Naive thymus-derived CD4-positive, alpha-beta T cell (primary cell): ENCODE measurements at regions not wholly inside any gene's neighbourhood (a gene's known extent, or its start where the extent isn't known, plus 50 kb on each side); places are given as distances from the start of the nearest gene placed in this dataset.

ENCODE experiments used
- ATAC-seq: fragments of 150-1000 bp; cut with Tn5 transposase; 2 replicates; pipeline ENCODE4 v1.10.0; 2021; ENCODE audit warnings: mild to moderate bottlenecking, moderate library complexity
- CTCF ChIA-PET: fragments of 350-600 bp; sonication (Branson Sonifier 250); formaldehyde crosslinking; loops from one replicate; lab custom pipeline; 2021; ENCODE audit warnings: antibody characterized with exemption; lab: Charles Lee
- POLR2A ChIA-PET: fragments of 350-600 bp; sonication (Branson Sonifier 250); formaldehyde crosslinking; loops from one replicate; lab custom pipeline; 2021; ENCODE audit warnings: antibody characterized with exemption, inconsistent platforms; lab: Charles Lee
- DNase-seq, 9 donors: peaks; one replicate each; pipeline versions ENCODE4 v3.0.0 to v3.0.0-alpha.2; 2020 to 2022; ENCODE audit warnings: mixed read lengths in 1 of 9
- H3K27ac ChIP-seq: one replicate; pipeline ENCODE4 v1.7.0; 2013; ENCODE audit warnings: mild to moderate bottlenecking, low read depth, low read length, moderate library complexity
- H3K27me3 ChIP-seq, 2 donors: one replicate each; pipeline ENCODE4 v1.7.0; 2013; ENCODE audit warnings: low read length in 2 of 2, mild to moderate bottlenecking in 2 of 2, moderate library complexity in 2 of 2; ENCODE audit not compliant: control insufficient read depth in 2 of 2, insufficient read depth in 2 of 2
- H3K36me3 ChIP-seq, 3 experiments: 1 replicate in 2 of 3; 2 replicates in 1 of 3; pipeline ENCODE4 v1.7.0; 2013; ENCODE audit warnings: low read length in 3 of 3, mild to moderate bottlenecking in 3 of 3, moderate library complexity in 1 of 3; ENCODE audit not compliant: insufficient read depth in 3 of 3, control insufficient read depth in 2 of 3
- H3K4me1 ChIP-seq, 2 donors: one replicate each; pipeline ENCODE4 v1.7.0; 2013; ENCODE audit warnings: low read length in 2 of 2, mild to moderate bottlenecking in 2 of 2, moderate library complexity in 1 of 2; ENCODE audit not compliant: control insufficient read depth in 2 of 2, insufficient read depth in 2 of 2
- H3K4me3 ChIP-seq: 2 replicates; pipeline ENCODE4 v1.7.0; 2013; ENCODE audit warnings: mild to moderate bottlenecking, low read length
- H3K9me3 ChIP-seq, 3 experiments: 1 replicate in 2 of 3; 2 replicates in 1 of 3; pipeline ENCODE4 v1.7.0; 2013; ENCODE audit warnings: low read length in 3 of 3; ENCODE audit not compliant: control insufficient read depth in 2 of 3
- H3K27ac Mint-ChIP-seq, 9 donors: one replicate each; pipeline ENCODE4 v1.8.0; 2020 to 2022; ENCODE audit warnings: mixed read lengths in 9 of 9, mild to moderate bottlenecking in 8 of 9, moderate library complexity in 5 of 9, inconsistent platforms in 2 of 9
- H3K27me3 Mint-ChIP-seq, 5 donors: one replicate each; pipeline ENCODE4 v1.8.0; 2021 to 2022; ENCODE audit warnings: mixed read lengths in 5 of 5, mild to moderate bottlenecking in 1 of 5
- H3K36me3 Mint-ChIP-seq, 5 donors: one replicate each; pipeline ENCODE4 v1.8.0; 2020 to 2022; ENCODE audit warnings: mixed read lengths in 5 of 5, mild to moderate bottlenecking in 3 of 5, inconsistent platforms in 1 of 5
- H3K4me1 Mint-ChIP-seq, 7 donors: one replicate each; pipeline ENCODE4 v1.8.0; 2020 to 2022; ENCODE audit warnings: mixed read lengths in 7 of 7, mild to moderate bottlenecking in 3 of 7, inconsistent platforms in 1 of 7
- H3K4me3 Mint-ChIP-seq, 10 donors: one replicate each; pipeline ENCODE4 v1.8.0; 2020 to 2022; ENCODE audit warnings: mild to moderate bottlenecking in 10 of 10, mixed read lengths in 10 of 10, moderate library complexity in 6 of 10, inconsistent platforms in 2 of 10
- H3K9me3 Mint-ChIP-seq, 11 donors: one replicate each; pipeline ENCODE4 v1.8.0; 2020 to 2022; ENCODE audit warnings: mixed read lengths in 11 of 11, mild to moderate bottlenecking in 4 of 11, inconsistent platforms in 1 of 11, moderate library complexity in 1 of 11
- intact Hi-C, 2 donors: fragments of 100-400 bp; cut with micrococcal nuclease; formaldehyde crosslinking; loops; one replicate each; pipeline ENCODE4 v1.15.1; 2023

DNA sequence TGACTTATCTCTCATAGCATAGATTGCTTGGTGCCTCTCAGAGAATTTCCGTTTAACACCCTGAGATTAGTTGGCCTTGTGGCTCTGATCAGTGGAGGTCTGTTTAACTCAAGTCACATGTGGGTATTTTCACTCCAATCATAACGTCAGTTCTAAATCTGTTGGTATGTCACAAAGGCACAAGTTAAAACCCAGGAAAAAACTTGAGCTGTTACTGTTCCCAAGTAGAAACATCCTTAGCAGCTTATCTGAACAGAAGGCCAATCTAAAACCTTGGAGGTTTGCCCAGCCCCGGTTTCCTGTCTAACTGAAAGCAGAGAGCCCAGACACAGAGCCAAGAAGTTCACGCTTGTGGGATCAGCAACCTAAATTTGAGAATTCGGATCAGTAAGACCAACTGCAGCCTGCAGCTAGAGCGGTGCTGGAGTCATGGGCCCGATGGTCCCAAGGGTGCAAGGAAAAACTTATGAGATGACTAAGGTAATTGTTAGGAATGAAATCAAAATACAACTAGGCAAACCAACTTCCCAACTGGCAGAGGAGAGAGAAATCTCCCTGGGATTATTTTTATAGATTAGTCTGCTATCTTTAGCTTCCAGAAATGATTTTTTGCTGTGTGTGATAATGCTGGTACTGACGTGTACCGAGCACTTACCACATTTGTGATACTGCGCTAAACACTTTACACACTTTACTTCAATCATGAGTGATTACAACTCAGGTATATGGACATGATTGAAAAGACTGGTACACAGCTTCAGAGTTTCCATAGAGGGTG is 90.2 kb upstream of the C1orf21 start:
- Mint-ChIP-seq H3K9me3 (peaks cover 0 to 6% (median 3%) of the 10 kb centered on the region in 11 donors), H3K36me3 (no peaks in the 10 kb centered on the region), H3K4me3 (no peak overlapping the region), H3K27ac (no peak overlapping the region), H3K4me1 (peaks cover 0 to 2% (median 0%) of the 10 kb centered on the region in 7 donors), H3K27me3 (peaks cover 4 to 22% (median 8%) of the 10 kb centered on the region in 5 donors)
- no peaks in the 10 kb centered on the region for H3K4me1 ChIP-seq
- CTCF ChIA-PET: no interaction called here
- intact Hi-C loops: no loop called here
- H3K27me3 ChIP-seq: no peaks in the 10 kb centered on the region
- no peaks in the 10 kb centered on the region for H3K36me3 ChIP-seq
- POLR2A ChIA-PET: no interaction called here
- no peak for ATAC-seq
- no peak for DNase-seq
- no peak overlapping the region for H3K4me3 ChIP-seq
- H3K27ac ChIP-seq: no peak overlapping the region
- H3K9me3 ChIP-seq: no peaks in the 10 kb centered on the region

DNA sequence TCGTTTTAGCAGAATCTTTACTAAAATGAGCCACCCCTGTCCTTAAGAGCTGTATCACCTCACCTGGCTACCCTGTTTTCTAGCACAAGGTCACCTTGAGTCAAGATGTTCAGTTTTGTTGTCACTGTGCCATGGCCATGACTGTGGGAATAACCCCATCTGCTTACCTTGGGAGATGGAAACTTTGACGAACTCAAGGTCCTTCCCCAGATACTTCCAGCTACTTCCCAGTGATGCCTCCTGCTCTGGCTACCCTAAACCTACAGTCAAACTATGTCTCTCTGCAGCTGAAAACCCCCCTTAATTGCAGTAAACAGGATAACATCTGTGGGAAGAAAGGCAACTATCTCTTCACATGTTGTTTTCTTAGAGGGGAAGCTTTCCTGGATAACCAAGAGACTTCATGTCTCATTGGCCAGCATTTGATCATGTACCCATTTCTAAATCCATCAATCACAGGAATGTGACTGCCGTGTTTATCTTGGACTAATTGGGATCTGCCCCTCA is 89.5 kb upstream of the C1orf21 start:
- ATAC-seq (no peak), DNase-seq (no peak)
- H3K36me3 Mint-ChIP-seq: no peaks in the 10 kb centered on the region
- H3K4me3 ChIP-seq: no peak overlapping the region
- peaks cover 4 to 22% (median 8%) of the 10 kb centered on the region in 5 donors for H3K27me3 Mint-ChIP-seq
- peak overlapping the region in 1 of 9 donors; percentile 10 for H3K27ac Mint-ChIP-seq
- no peak overlapping the region for H3K27ac ChIP-seq
- H3K9me3 Mint-ChIP-seq: peaks cover 0 to 3% (median 0%) of the 10 kb centered on the region in 11 donors
- H3K36me3 ChIP-seq: no peaks in the 10 kb centered on the region
- H3K9me3 ChIP-seq: no peaks in the 10 kb centered on the region
- H3K4me1 ChIP-seq: no peaks in the 10 kb centered on the region
- ChIA-PET CTCF (no interaction called here), POLR2A (no interaction called here)
- H3K27me3 ChIP-seq: no peaks in the 10 kb centered on the region
- no peak overlapping the region for H3K4me3 Mint-ChIP-seq
- peaks cover 0 to 2% (median 0%) of the 10 kb centered on the region in 7 donors for H3K4me1 Mint-ChIP-seq
- intact Hi-C loops: no loop called here

DNA sequence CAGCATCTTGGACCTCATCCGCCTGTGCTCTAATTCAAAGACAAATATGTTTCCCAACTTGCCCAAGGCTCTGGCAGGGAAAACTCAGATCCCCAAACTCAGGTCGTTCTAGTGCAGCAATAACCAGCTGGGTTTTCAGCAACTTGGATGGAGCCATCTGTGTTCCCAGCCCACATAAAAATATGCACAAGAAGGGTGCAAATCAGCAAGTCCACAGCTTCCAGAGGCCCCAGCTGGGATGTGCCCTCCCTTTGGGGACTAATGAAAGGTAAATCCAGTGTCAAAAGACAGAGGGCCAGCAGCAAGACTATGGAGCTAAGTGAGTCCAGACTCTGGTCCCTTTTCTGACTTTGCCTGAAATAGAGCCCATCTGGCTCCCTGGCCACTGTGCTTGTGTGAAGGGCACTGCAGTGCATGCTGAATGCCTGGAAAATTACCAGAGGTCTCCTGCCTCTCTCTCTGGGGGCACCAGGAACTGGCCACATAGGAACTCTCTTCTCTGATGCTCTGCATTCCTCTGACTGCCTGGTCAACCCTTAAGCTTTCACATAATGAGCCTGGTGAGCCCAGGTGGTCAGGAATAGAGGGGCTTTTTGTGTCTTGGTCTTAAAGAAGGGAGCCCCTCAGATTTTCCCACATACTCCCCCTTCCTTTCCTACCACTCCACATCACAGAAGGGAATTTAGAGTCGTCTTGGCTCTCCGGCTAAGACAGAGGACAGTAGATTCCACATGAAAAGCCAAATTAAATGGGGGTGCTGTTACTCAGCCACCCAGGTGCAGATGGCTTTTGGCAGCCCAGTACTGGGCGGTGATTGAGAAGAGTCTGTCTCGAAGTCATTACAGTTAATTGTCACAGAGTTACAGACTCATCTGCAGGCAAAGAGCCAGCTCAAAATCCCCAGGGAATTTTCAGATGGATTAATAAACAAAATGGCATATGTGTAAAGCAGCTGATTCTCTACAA is 88.1 kb upstream of the C1orf21 start:
- Mint-ChIP-seq H3K27ac (no peak overlapping the region), H3K4me3 (no peak overlapping the region), H3K36me3 (no peaks in the 10 kb centered on the region), H3K4me1 (peaks cover 0 to 2% (median 0%) of the 10 kb centered on the region in 7 donors), H3K9me3 (peaks cover 0 to 4% (median 1%) of the 10 kb centered on the region in 11 donors), H3K27me3 (peaks cover 4 to 18% (median 8%) of the 10 kb centered on the region in 5 donors)
- ChIA-PET POLR2A (no interaction called here), CTCF (interaction anchor here (0.6 kb wide), 1 partner anchor 9 kb away, joined by 3 read pairs; no protein-coding TSS in a partner anchor)
- no peaks in the 10 kb centered on the region for H3K36me3 ChIP-seq
- no peaks in the 10 kb centered on the region for H3K27me3 ChIP-seq
- no peaks in the 10 kb centered on the region for H3K9me3 ChIP-seq
- no peak overlapping the region for H3K27ac ChIP-seq
- H3K4me1 ChIP-seq: no peaks in the 10 kb centered on the region
- intact Hi-C loops: no loop called here
- ATAC-seq (no peak), DNase-seq (no peak)
- no peak overlapping the region for H3K4me3 ChIP-seq

DNA sequence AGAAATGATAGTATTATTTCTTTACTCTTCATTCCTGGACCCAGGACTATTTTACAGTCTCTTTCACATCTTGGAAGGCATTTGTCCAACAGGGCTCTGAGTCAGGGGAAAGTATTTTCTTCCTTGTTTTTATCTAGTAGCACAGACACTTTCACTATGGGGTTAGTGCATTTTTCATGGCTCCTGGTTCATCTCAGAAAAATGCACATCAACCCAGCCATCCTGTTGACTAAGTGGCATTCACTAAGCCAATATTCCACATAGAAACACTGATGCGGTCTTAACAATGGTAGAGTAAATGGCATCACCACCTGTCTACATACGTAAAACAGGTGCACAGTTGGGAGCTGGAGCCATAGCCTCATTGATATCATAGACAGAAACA is 87.4 kb upstream of the C1orf21 start:
- peaks cover 0 to 8% (median 4%) of the 10 kb centered on the region in 11 donors for H3K9me3 Mint-ChIP-seq
- Histone ChIP-seq H3K27ac (no peak overlapping the region), H3K4me3 (no peak overlapping the region), H3K27me3 (no peaks in the 10 kb centered on the region), H3K4me1 (no peaks in the 10 kb centered on the region), H3K9me3 (no peaks in the 10 kb centered on the region), H3K36me3 (no peaks in the 10 kb centered on the region)
- intact Hi-C loops: no loop called here
- ATAC-seq (no peak), DNase-seq (no peak)
- POLR2A ChIA-PET: no interaction called here
- no peak overlapping the region for H3K27ac Mint-ChIP-seq
- H3K36me3 Mint-ChIP-seq: no peaks in the 10 kb centered on the region
- no peak overlapping the region for H3K4me3 Mint-ChIP-seq
- CTCF ChIA-PET: interaction anchor here (0.6 kb wide), 1 partner anchor 10 kb away, joined by 3 read pairs; no protein-coding TSS in a partner anchor
- H3K4me1 Mint-ChIP-seq: peaks cover 0 to 2% (median 0%) of the 10 kb centered on the region in 7 donors
- H3K27me3 Mint-ChIP-seq: peaks cover 4 to 20% (median 6%) of the 10 kb centered on the region in 5 donors

DNA sequence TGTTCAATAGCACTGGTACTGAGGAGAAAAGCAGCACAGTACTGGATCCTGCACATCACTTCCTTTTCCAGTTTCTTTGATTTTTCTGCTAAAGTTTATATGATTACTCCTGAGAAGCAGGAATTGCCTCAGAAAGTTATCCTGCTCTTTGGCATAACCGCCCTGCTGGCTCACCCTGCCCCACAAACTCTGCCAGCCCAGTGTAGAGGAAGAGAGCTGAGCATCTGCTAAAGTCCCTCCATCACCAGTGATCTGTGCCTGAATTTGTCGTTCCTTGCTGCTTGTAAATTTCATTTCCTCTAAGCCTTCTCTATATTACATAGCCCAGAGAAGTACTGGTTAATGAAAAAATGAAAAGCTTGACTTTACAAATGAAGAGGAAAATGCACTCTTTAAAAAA is 87.0 kb upstream of the C1orf21 start:
- Histone ChIP-seq H3K4me1 (no peaks in the 10 kb centered on the region), H3K36me3 (no peaks in the 10 kb centered on the region), H3K9me3 (no peaks in the 10 kb centered on the region), H3K27ac (no peak overlapping the region), H3K4me3 (no peak overlapping the region), H3K27me3 (no peaks in the 10 kb centered on the region)
- H3K36me3 Mint-ChIP-seq: no peaks in the 10 kb centered on the region
- DNase-seq (no peak), ATAC-seq (no peak)
- peaks cover 0 to 12% (median 5%) of the 10 kb centered on the region in 11 donors for H3K9me3 Mint-ChIP-seq
- intact Hi-C loops: no loop called here
- ChIA-PET CTCF (no interaction called here), POLR2A (no interaction called here)
- no peak overlapping the region for H3K4me3 Mint-ChIP-seq
- peaks cover 4 to 20% (median 6%) of the 10 kb centered on the region in 5 donors for H3K27me3 Mint-ChIP-seq
- H3K27ac Mint-ChIP-seq: no peak overlapping the region
- peaks cover 0 to 2% (median 0%) of the 10 kb centered on the region in 7 donors for H3K4me1 Mint-ChIP-seq

DNA sequence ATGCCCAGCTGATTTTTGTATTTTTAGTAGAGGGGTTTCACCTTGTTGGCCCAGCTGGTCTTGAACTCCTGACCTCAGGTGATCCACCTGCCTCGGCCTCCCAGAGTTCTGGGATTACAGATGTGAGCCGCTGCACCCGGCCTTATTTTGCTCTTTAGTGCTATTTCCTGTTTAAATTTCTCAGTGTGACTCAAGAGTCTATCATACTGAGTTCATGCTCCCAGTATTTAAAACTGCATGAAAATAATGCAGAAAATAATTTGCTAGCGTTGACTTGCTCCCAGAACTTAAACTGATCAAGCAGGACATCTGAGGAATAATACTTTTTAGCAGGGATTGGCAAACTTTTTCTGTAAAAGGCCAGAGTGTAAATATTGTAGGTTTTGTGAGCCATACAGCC is 86.4 kb upstream of the C1orf21 start:
- Mint-ChIP-seq H3K4me1 (peaks cover 0 to 2% (median 0%) of the 10 kb centered on the region in 7 donors), H3K9me3 (peaks cover 0 to 15% (median 5%) of the 10 kb centered on the region in 11 donors), H3K27ac (no peak overlapping the region), H3K36me3 (no peaks in the 10 kb centered on the region), H3K4me3 (no peak overlapping the region), H3K27me3 (peaks cover 4 to 20% (median 6%) of the 10 kb centered on the region in 5 donors)
- POLR2A ChIA-PET: no interaction called here
- no peaks in the 10 kb centered on the region for H3K36me3 ChIP-seq
- no peaks in the 10 kb centered on the region for H3K4me1 ChIP-seq
- ATAC-seq (no peak), DNase-seq (no peak)
- CTCF ChIA-PET: no interaction called here
- intact Hi-C loops: no loop called here
- H3K9me3 ChIP-seq: no peaks in the 10 kb centered on the region
- no peak overlapping the region for H3K4me3 ChIP-seq
- H3K27me3 ChIP-seq: no peaks in the 10 kb centered on the region
- no peak overlapping the region for H3K27ac ChIP-seq
